Activated CD8-positive, alpha-beta memory T cell treated with anti-CD3 and anti-CD28 coated beads, Interleukin-2, amount 10 ng/mL, durations not matched to agents 7 days and 5 days (primary cell): ENCODE measurements at regions not wholly inside any gene's neighbourhood (a gene's known extent, or its start where the extent isn't known, plus 50 kb on each side); places are given as distances from the start of the nearest gene placed in this dataset.

Source experiments
- ATAC-seq: fragments of 150-1000 bp; cut with Tn5 transposase; one replicate; pipeline ENCODE4 v1.10.0; 2021; ENCODE audit warnings: moderate library complexity
- CTCF ChIA-PET: fragments of 350-600 bp; sonication (Branson Sonifier 250); formaldehyde crosslinking; loops from one replicate; lab custom pipeline; 2021; ENCODE audit warnings: antibody characterized with exemption; lab: Charles Lee
- DNase-seq: peaks from one replicate; pipeline ENCODE4 v3.0.0-alpha.2; 2020
- H3K27ac Mint-ChIP-seq: one replicate; pipeline ENCODE4 v1.8.0; 2021; ENCODE audit warnings: mild to moderate bottlenecking, mixed read lengths
- H3K27me3 Mint-ChIP-seq: one replicate; pipeline ENCODE4 v1.8.0; 2021; ENCODE audit warnings: mixed read lengths
- H3K36me3 Mint-ChIP-seq: one replicate; pipeline ENCODE4 v1.8.0; 2021; ENCODE audit warnings: mild to moderate bottlenecking, mixed read lengths
- H3K4me1 Mint-ChIP-seq: one replicate; pipeline ENCODE4 v1.8.0; 2021; ENCODE audit warnings: mixed read lengths
- H3K4me3 Mint-ChIP-seq: one replicate; pipeline ENCODE4 v1.8.0; 2021; ENCODE audit warnings: mild to moderate bottlenecking, moderate library complexity, mixed read lengths
- H3K9me3 Mint-ChIP-seq: one replicate; pipeline ENCODE4 v1.8.0; 2022; ENCODE audit warnings: low read depth, mixed read lengths

GRCh38 chr2:239669181-239669898 lies 268.5 kb upstream of the HDAC4 start:
- Mint-ChIP-seq H3K9me3 (no peaks in the 10 kb centered on the region), H3K27ac (no peak overlapping the region), H3K36me3 (no peaks in the 10 kb centered on the region), H3K4me3 (no peak overlapping the region), H3K27me3 (no peaks in the 10 kb centered on the region), H3K4me1 (no peaks in the 10 kb centered on the region)
- ATAC-seq = no peak
- CTCF ChIA-PET = no interaction called here
- DNase-seq = no peak

- no peak overlapping the region for H3K4me3 Mint-ChIP-seq
- no peaks in the 10 kb centered on the region for H3K9me3 Mint-ChIP-seq
- no peaks in the 10 kb centered on the region for H3K36me3 Mint-ChIP-seq
- no peaks in the 10 kb centered on the region for H3K4me1 Mint-ChIP-seq
- ATAC-seq (no peak), DNase-seq (no peak)
- CTCF ChIA-PET = no interaction called here
- H3K27me3 Mint-ChIP-seq = no peaks in the 10 kb centered on the region
- H3K27ac Mint-ChIP-seq = no peak overlapping the region
Observed at GRCh38 chr2:239668651-239669050, 267.8 kb upstream of the HDAC4 start.

- Mint-ChIP-seq H3K27me3 (no peaks in the 10 kb centered on the region), H3K27ac (no peak overlapping the region), H3K36me3 (no peaks in the 10 kb centered on the region), H3K4me3 (no peak overlapping the region), H3K9me3 (no peaks in the 10 kb centered on the region), H3K4me1 (no peaks in the 10 kb centered on the region)
- CTCF ChIA-PET = no interaction called here
- ATAC-seq (no peak), DNase-seq (no peak)
Observed at GRCh38 chr2:239668042-239668441, 267.2 kb upstream of the HDAC4 start.

- Mint-ChIP-seq H3K27me3 (no peaks in the 10 kb centered on the region), H3K9me3 (no peaks in the 10 kb centered on the region), H3K36me3 (no peaks in the 10 kb centered on the region), H3K4me1 (no peaks in the 10 kb centered on the region), H3K27ac (no peak overlapping the region), H3K4me3 (no peak overlapping the region)
- CTCF ChIA-PET = no interaction called here
- DNase-seq (no peak), ATAC-seq (no peak)
Observed at GRCh38 chr2:239667431-239667985, 266.7 kb upstream of the HDAC4 start.

- H3K36me3 Mint-ChIP-seq = no peaks in the 10 kb centered on the region
- H3K27ac Mint-ChIP-seq = no peak overlapping the region
- no peak for DNase-seq
- H3K4me3 Mint-ChIP-seq = no peak overlapping the region
- no peaks in the 10 kb centered on the region for H3K4me1 Mint-ChIP-seq
- H3K27me3 Mint-ChIP-seq = peaks cover 2% of the 10 kb centered on the region
- no peak for ATAC-seq
- H3K9me3 Mint-ChIP-seq = no peaks in the 10 kb centered on the region
- CTCF ChIA-PET = no interaction called here
Observed at GRCh38 chr2:239666855-239667376, 266.1 kb upstream of the HDAC4 start.

GRCh38 chr2:239666053-239666854 lies 265.4 kb upstream of the HDAC4 start:
- no peak overlapping the region for H3K4me3 Mint-ChIP-seq
- CTCF ChIA-PET = no interaction called here
- H3K36me3 Mint-ChIP-seq = no peaks in the 10 kb centered on the region
- H3K9me3 Mint-ChIP-seq = no peaks in the 10 kb centered on the region
- ATAC-seq (no peak), DNase-seq (no peak)
- H3K27ac Mint-ChIP-seq = no peak overlapping the region
- H3K4me1 Mint-ChIP-seq = no peaks in the 10 kb centered on the region
- peaks cover 8% of the 10 kb centered on the region for H3K27me3 Mint-ChIP-seq

GRCh38 chr2:239664216-239664810 lies 263.5 kb upstream of the HDAC4 start:
- Mint-ChIP-seq H3K27ac (no peak overlapping the region), H3K4me3 (no peak overlapping the region), H3K9me3 (no peaks in the 10 kb centered on the region), H3K27me3 (peaks cover 18% of the 10 kb centered on the region), H3K4me1 (no peaks in the 10 kb centered on the region), H3K36me3 (no peaks in the 10 kb centered on the region)
- CTCF ChIA-PET = no interaction called here
- DNase-seq = no peak
- no peak for ATAC-seq

- CTCF ChIA-PET = no interaction called here
- Mint-ChIP-seq H3K36me3 (no peaks in the 10 kb centered on the region), H3K9me3 (no peaks in the 10 kb centered on the region), H3K27me3 (peaks cover 18% of the 10 kb centered on the region), H3K4me3 (no peak overlapping the region), H3K27ac (no peak overlapping the region), H3K4me1 (no peaks in the 10 kb centered on the region)
- DNase-seq (no peak), ATAC-seq (no peak)
Observed at GRCh38 chr2:239663364-239663924, 262.6 kb upstream of the HDAC4 start.

- Mint-ChIP-seq H3K4me1 (no peaks in the 10 kb centered on the region), H3K36me3 (no peaks in the 10 kb centered on the region), H3K27ac (no peak overlapping the region), H3K27me3 (peaks cover 21% of the 10 kb centered on the region), H3K9me3 (no peaks in the 10 kb centered on the region), H3K4me3 (no peak overlapping the region)
- CTCF ChIA-PET = no interaction called here
- DNase-seq = no peak
- ATAC-seq = no peak
Observed at GRCh38 chr2:239662413-239663120, 261.7 kb upstream of the HDAC4 start.

GRCh38 chr2:239661334-239662312 lies 260.8 kb upstream of the HDAC4 start:
- no peak for DNase-seq
- H3K36me3 Mint-ChIP-seq = no peaks in the 10 kb centered on the region
- no peaks in the 10 kb centered on the region for H3K4me1 Mint-ChIP-seq
- H3K9me3 Mint-ChIP-seq = no peaks in the 10 kb centered on the region
- CTCF ChIA-PET = no interaction called here
- H3K4me3 Mint-ChIP-seq = no peak overlapping the region
- no peak overlapping the region for H3K27ac Mint-ChIP-seq
- ATAC-seq = no peak
- peaks cover 26% of the 10 kb centered on the region for H3K27me3 Mint-ChIP-seq

GRCh38 chr2:239660390-239661230 lies 259.8 kb upstream of the HDAC4 start:
- Mint-ChIP-seq H3K4me3 (no peak overlapping the region), H3K36me3 (no peaks in the 10 kb centered on the region), H3K27ac (no peak overlapping the region), H3K27me3 (peaks cover 30% of the 10 kb centered on the region), H3K9me3 (no peaks in the 10 kb centered on the region), H3K4me1 (no peaks in the 10 kb centered on the region)
- CTCF ChIA-PET = no interaction called here
- no peak for DNase-seq
- ATAC-seq = no peak
